Gastrocnemius medialis (tissue), 4 donors: ENCODE measurements at regions not wholly inside any gene's neighbourhood (a gene's known extent, or its start where the extent isn't known, plus 50 kb on each side); places are given as distances from the start of the nearest gene placed in this dataset.

Experiments
- ATAC-seq, 2 donors: fragments of 150-250 bp; one replicate each; pipeline ENCODE4 v1.9.1; 2016
- DNase-seq, 2 donors: peaks; one replicate each; pipeline ENCODE4 v3.0.0-alpha.2; 2019
- H3K27ac ChIP-seq, 4 donors: fragments of 200-600 bp; sonication (generic); 1 replicate in 1 of 4; 2 replicates in 3 of 4; pipeline ENCODE4 v1.5.1; 2016 to 2018; ENCODE audit warnings: mild to moderate bottlenecking in 2 of 4, moderate library complexity in 1 of 4
- H3K27me3 ChIP-seq, 3 donors: fragments of 200-600 bp; sonication (generic) in 2 of 3; 1 replicate in 1 of 3; 2 replicates in 2 of 3; pipeline versions ENCODE4 v1.5.1 to v1.6.0; 2016 to 2019; ENCODE audit warnings: mild to moderate bottlenecking in 1 of 3, moderate library complexity in 1 of 3
- H3K36me3 ChIP-seq, 2 donors: fragments of 200-600 bp; sonication (generic) in 1 of 2; one replicate each; pipeline ENCODE4 v1.5.1; 2017 to 2018
- H3K4me1 ChIP-seq, 2 donors: fragments of 200-600 bp; sonication (generic) in 1 of 2; one replicate each; pipeline ENCODE4 v1.5.1; 2016 to 2017; ENCODE audit warnings: mild to moderate bottlenecking in 2 of 2
- H3K4me3 ChIP-seq, 4 donors: fragments of 200-600 bp; sonication (generic) in 3 of 4; 1 replicate in 1 of 4; 2 replicates in 3 of 4; pipeline ENCODE4 v1.5.1; 2016 to 2019; ENCODE audit warnings: mild to moderate bottlenecking in 2 of 4
- H3K9me3 ChIP-seq, 3 donors: fragments of 200-600 bp; sonication (generic) in 2 of 3; 1 replicate in 1 of 3; 2 replicates in 2 of 3; pipeline ENCODE4 v1.5.1; 2016 to 2019
- CTCF ChIP-seq, 5 experiments: fragments of 450-650 bp in 3 of 5; fragments of 200-600 bp in 2 of 5; sonication (generic) in 2 of 5; IDR thresholded peaks in 4 of 5; conservative IDR thresholded peaks in 1 of 5; 1 replicate in 4 of 5; 2 replicates in 1 of 5; pipeline ENCODE4 v1.5.1; 2016 to 2019; ENCODE audit warnings: antibody characterized with exemption in 5 of 5, mild to moderate bottlenecking in 3 of 5, moderate library complexity in 3 of 5
- POLR2A ChIP-seq, 2 donors: fragments of 450-650 bp; IDR thresholded peaks; one replicate each; pipeline ENCODE4 v1.6.1; 2017; ENCODE audit warnings: antibody characterized with exemption in 2 of 2, mild to moderate bottlenecking in 2 of 2, moderate library complexity in 2 of 2
- in situ Hi-C, 4 donors: fragments of 200-750 bp; cut with MboI; loops; one replicate each; pipeline versions ENCODE4 v1.15.0 to v1.8.0; 2017; ENCODE audit warnings: low sequenced_read_pairs in 4 of 4
- intact Hi-C: fragments of 100-400 bp; cut with DNase I; formaldehyde crosslinking; loops from one replicate; pipeline ENCODE4 v1.15.1; 2023; ENCODE audit warnings: low total_unique reads

GRCh38 chr21:15557925-15558324, 171.9 kb upstream of the USP25 start:
- intact Hi-C loops (no loop called here), in situ Hi-C loops (no loop called here)
- Histone ChIP-seq H3K9me3 (no peaks in the 10 kb centered on the region), H3K36me3 (no peaks in the 10 kb centered on the region), H3K4me3 (no peak overlapping the region), H3K27ac (no peak overlapping the region), H3K27me3 (no peaks in the 10 kb centered on the region), H3K4me1 (no peaks in the 10 kb centered on the region)
- no peak for ATAC-seq
- DNase-seq = no peak
- TF ChIP-seq POLR2A (IDR thresholded peaks at IDR 0.05) (no peak), CTCF (IDR thresholded peaks at IDR 0.05 in 4 of 5, conservative IDR thresholded peaks at IDR 0.05 in 1 of 5) (no peak)

GRCh38 chr21:15558884-15559283, 170.9 kb upstream of the USP25 start:
- DNase-seq = no peak
- Histone ChIP-seq H3K36me3 (no peaks in the 10 kb centered on the region), H3K9me3 (no peaks in the 10 kb centered on the region), H3K4me3 (no peak overlapping the region), H3K27ac (no peak overlapping the region), H3K27me3 (no peaks in the 10 kb centered on the region), H3K4me1 (no peaks in the 10 kb centered on the region)
- ATAC-seq = no peak
- intact Hi-C loops (no loop called here), in situ Hi-C loops (no loop called here)
- no peak for TF ChIP-seq CTCF (IDR thresholded peaks at IDR 0.05 in 4 of 5, conservative IDR thresholded peaks at IDR 0.05 in 1 of 5)

- Histone ChIP-seq H3K4me3 (no peak overlapping the region), H3K36me3 (no peaks in the 10 kb centered on the region), H3K27ac (no peak overlapping the region), H3K4me1 (no peaks in the 10 kb centered on the region), H3K27me3 (no peaks in the 10 kb centered on the region), H3K9me3 (no peaks in the 10 kb centered on the region)
- ATAC-seq (no peak), DNase-seq (no peak)
- intact Hi-C loops (no loop called here), in situ Hi-C loops (no loop called here)
- no peak for TF ChIP-seq CTCF (IDR thresholded peaks at IDR 0.05 in 4 of 5, conservative IDR thresholded peaks at IDR 0.05 in 1 of 5)
- TF ChIP-seq POLR2A (IDR thresholded peaks at IDR 0.05) = no peak
Measured at GRCh38 chr21:15559660-15560059, 170.1 kb upstream of the USP25 start.

- H3K27me3 ChIP-seq = no peaks in the 10 kb centered on the region
- no peaks in the 10 kb centered on the region for H3K9me3 ChIP-seq
- no peaks in the 10 kb centered on the region for H3K4me1 ChIP-seq
- in situ Hi-C loops (no loop called here), intact Hi-C loops (no loop called here)
- DNase-seq = no peak
- TF ChIP-seq POLR2A (IDR thresholded peaks at IDR 0.05) (no peak), CTCF (IDR thresholded peaks at IDR 0.05 in 4 of 5, conservative IDR thresholded peaks at IDR 0.05 in 1 of 5) (no peak)
- H3K27ac ChIP-seq = no peak overlapping the region
- H3K36me3 ChIP-seq = no peaks in the 10 kb centered on the region
- no peak for ATAC-seq
- no peak overlapping the region for H3K4me3 ChIP-seq
Measured at GRCh38 chr21:15560383-15561056, 169.3 kb upstream of the USP25 start.

- Histone ChIP-seq H3K27ac (no peak overlapping the region), H3K4me1 (no peaks in the 10 kb centered on the region), H3K36me3 (no peaks in the 10 kb centered on the region), H3K9me3 (no peaks in the 10 kb centered on the region), H3K4me3 (no peak overlapping the region), H3K27me3 (no peaks in the 10 kb centered on the region)
- no peak for TF ChIP-seq POLR2A (IDR thresholded peaks at IDR 0.05)
- TF ChIP-seq CTCF (IDR thresholded peaks at IDR 0.05 in 4 of 5, conservative IDR thresholded peaks at IDR 0.05 in 1 of 5) = no peak
- DNase-seq (no peak), ATAC-seq (no peak)
- intact Hi-C loops = no loop called here
- in situ Hi-C loops = no loop called here
Measured at GRCh38 chr21:15562748-15563147, 167.0 kb upstream of the USP25 start.
